ENCODE measurements at regions not wholly inside any gene's neighbourhood (a gene's known extent, or its start where the extent isn't known, plus 50 kb on each side); places are given as distances from the start of the nearest gene placed in this dataset.

DNA sequence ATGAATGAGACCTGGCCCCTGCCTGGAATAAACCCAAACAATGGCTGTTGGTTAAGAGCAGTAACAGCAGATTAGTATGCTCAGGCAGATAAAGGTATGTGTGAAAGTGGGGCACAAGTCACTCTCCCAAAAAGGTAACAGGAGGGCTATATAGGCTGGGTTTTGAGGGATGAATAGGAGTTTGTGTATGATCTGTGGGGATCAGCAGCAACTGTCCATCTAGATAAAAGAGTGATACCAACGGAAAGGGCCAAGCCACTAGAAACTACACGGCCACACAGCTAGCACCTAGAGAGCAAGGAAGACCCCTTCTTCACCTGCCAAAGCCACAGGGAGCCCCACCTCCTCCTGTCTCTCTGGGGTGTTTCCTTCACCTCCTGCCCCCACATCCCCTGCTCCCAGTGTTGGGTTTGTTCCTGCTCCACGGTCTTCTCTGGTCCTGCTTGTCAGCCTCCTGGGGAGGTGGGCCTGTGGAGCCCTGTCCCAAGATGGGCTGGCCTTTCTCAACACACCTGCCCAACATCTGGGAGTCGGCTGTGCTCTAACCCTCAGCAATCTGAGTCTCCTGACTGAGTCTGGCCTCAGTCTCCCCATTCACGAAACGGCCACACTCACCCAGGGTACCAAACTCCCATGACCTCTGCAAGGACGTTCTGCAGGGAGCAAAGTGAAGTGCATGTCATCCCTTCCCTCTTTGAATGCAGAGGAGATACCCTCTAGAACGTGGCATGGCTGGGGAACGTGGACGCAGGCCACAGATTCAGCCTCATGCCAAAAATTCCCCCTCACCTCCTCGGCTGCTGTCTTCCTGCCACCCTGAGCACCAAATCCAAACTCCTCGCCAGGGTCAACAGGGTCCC is 108.2 kb downstream of the NCOR2 start:
- no peak for DNase-seq (ENCODE audit: low read depth)

DNA sequence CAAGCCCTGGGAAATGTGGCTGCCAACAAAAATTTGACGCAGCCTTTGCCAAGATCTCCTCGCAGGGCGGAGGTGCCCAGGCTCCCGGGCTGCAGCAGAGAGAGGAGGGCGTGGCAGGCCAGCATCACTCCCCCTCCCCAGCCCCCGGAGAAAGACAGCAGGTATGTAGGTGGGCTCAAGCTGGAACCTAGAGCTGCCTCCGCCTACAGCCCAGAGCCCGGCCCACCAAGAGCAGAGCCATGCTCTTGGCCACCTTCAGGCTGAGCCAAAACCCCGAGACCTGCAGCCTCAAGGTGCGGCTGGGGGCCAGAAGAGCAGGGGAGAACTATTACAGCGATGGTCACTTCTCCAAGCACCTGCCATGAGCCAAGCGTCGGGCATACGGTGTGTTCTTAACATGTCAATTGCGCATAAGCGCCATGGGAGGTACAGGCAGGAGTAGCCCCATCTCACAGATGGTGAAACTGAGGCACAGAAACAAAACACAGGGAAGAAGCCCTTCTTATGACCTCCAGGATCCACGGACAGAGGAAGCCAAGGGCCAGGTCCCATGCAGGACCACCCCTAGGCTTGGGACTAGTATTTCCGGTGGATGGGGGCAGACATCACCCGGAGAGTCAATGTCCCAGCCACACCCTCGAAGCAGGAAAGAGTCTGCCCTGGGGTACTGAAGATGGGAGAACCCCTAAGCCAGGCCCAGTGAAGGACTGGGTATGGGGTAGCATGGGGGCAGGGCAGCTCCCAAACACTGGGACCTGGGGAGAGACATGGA is 109.0 kb downstream of the NCOR2 start:
- DNase-seq (ENCODE audit: low read depth): no peak

DNA sequence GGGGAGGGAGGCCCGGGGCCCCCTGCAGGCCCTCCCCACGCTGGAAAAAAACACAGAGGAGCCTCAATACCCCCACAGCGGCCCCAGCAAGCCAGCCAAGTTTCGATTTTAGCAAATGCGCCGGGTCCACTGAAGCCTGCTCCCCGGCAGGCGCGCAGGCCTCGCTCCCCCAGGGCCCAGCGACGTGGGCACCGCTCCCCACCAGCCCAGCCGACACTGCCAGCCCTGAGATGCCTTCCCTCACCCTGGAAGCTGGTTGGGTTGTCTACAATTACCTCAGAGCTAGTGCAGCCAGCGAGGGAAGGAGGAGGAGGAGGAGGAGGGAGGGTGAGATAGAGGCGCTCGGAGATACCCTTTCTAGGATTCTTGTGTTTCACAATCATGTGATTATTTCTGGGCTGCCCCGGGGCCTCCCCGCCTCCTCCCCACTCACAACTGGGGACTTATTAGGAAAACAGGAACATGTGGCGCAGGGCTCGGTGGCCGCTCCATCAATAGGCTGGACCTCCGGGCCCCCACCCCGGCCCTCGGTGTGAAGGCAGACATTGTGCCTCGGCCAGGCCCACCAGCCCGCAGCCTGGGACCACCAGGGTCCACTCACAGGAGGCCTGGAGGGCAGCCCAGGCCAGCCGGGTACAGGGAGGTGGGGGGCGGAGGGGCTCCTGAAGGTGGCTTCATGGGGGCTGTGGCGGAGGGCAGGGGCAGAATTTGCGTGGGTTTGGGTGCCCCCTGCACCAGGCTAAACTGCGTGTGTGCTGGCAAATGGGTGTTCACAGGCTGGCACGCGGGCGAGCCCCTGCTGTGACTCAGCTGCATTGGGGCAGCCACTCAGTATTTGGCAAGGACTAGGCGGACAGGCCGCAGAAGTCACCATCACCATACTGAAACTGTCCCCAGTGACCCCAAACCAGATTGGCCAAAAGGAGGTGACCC is 109.9 kb downstream of the NCOR2 start:
- peak; percentile 91 for DNase-seq (ENCODE audit: low read depth)

DNA sequence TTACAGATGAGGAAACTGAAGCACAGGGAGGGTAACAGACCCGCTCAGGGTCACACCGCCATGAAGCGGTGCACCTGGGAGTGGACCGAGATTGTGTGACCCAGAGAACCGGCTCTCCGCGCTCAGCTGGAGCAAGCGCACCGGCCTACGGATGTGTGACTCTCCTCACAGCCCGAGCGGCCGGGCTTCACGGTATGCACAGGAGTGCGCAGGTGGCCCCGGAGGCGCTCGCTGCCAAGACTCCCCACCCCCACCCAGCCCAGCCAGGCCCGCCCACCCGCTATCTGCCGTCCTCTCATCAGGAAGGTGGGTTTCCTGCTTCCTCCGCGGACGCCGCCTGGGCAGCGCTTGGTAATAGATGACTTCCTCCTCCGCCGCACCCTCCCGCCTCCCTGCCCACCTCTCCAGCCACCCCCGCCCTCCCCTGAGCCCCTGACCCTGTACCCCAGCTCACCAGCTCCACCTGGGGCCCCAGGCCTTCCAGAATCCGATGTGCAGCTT is 110.7 kb downstream of the NCOR2 start:
- DNase-seq (ENCODE audit: low read depth): no peak

DNA sequence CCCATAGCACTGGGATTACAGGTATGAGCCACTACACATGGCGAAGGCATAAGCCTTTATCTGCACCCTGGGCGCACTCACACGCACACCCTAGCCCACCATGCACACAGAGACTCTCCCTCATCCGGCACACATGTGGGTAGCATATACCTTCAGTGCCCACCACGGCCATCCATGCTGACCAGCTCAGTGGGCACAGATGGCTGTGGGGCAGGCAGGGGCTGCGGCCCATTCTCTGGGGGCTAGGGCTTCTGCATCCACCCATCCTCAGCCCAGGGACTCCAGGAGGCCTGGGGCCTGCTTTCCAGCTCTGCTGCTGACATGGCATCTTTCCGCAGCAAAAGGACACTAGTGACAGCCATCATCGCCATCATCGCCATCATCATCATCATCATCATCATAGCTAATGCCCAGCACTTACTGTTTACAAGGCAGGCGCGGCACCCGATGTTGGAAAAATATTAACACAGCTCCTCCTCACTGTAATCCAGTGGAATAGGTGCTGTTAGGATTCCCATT is 111.2 kb downstream of the NCOR2 start:
- DNase-seq (ENCODE audit: low read depth): no peak

DNA sequence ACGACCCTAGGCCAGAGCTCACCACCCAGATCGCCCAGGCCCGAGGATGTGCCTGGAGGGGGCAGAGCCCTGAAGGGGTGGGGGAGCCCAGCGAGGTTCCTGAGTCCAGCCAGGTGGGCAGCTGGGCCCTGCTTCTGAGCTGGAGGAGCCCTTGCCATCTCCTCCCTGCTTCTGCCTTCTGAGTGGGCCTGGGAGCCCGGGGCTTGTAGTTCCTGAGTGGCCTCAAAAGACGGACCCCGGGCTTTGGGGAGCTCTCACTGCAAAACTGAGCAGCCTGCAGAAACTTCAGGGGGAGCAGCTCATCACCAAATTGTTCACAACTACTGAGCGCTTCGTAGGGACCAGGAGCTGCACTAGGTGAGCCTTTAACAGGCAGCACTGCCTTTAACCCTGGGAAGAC is 112.1 kb downstream of the NCOR2 start:
- DNase-seq (ENCODE audit: low read depth): no peak

DNA sequence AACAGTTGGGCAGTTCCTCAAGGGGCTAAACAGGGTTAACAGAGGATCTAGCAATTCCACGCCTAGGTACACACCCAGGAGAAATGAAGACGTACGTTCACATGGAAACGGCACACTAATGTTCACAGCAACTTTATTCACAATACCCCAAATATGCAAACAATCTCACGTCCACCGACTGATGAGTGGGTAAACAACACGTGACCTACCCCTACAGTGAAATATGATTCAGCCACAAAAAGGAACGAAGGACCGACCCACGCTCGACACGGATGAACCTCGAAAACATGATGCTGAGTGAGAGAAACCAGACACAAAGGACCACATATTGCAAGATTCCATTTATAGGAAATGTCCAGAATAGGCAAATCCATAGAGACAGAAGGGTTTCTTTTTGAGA is 112.7 kb downstream of the NCOR2 start:
- DNase-seq (ENCODE audit: low read depth): peak; percentile 72

DNA sequence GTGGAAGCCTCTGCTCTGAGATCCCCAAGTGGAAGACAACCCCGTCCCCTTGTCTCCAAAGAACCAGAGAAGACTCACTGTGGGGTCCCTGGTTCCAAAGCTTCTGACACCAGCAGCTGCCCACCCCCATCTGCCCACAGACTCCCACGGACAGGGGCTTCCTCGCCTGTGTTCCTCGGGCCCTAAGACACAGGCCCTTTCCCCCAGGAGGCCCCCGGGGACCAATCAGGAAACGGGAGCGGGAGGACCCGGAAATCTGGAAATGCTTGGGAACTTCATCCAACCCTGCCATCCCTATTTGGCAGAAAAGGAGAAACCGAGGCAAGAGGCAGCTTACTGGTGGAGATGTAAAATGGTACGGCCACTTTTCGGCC is 113.1 kb downstream of the NCOR2 start:
- DNase-seq (ENCODE audit: low read depth): no peak

DNA sequence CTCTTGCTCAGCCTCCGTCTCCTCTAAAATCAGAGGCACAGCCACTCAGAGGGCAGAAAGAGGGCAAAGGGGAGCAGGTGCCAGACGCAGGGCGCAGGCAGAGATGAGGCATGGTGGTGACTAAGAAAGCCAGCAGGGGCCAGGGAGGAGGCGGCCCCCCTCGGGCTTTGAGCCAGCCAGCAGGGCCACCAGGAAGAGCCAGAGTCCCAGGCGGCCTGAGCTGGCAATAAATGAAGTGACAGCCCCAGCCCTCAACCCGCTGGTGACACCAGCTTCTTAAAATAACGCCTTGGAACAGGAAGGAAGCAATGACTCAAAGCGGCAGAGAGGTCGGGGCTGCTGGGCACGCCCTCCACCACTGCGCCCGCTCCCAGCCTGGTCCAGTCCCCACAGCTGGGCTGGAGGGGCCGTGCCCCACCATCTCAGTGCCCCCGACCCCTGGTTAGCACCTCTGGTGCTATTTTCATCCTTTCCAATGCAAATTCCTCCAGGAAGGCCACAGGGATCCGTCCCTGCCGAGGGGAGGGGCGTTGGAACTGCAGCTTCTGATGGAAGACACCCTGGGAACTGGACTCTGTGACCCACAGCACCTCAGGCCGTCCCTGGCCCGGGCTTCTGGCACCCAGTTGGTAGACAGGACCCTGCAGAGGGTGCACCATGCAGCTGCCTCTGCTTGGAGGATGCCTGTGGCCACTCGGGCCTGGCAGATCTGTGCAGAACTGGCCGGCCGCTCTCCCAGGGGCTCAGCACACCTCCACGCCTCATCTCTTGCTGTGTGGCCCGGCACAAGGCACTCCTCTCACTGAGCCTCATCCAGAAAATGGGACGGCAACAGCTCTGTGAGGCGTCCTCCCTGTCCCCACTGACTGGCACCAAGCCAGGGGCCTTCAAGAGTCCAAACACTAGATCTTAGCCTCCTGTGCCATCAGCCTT is 113.7 kb downstream of the NCOR2 start:
- DNase-seq (ENCODE audit: low read depth): peak; percentile 92

DNA sequence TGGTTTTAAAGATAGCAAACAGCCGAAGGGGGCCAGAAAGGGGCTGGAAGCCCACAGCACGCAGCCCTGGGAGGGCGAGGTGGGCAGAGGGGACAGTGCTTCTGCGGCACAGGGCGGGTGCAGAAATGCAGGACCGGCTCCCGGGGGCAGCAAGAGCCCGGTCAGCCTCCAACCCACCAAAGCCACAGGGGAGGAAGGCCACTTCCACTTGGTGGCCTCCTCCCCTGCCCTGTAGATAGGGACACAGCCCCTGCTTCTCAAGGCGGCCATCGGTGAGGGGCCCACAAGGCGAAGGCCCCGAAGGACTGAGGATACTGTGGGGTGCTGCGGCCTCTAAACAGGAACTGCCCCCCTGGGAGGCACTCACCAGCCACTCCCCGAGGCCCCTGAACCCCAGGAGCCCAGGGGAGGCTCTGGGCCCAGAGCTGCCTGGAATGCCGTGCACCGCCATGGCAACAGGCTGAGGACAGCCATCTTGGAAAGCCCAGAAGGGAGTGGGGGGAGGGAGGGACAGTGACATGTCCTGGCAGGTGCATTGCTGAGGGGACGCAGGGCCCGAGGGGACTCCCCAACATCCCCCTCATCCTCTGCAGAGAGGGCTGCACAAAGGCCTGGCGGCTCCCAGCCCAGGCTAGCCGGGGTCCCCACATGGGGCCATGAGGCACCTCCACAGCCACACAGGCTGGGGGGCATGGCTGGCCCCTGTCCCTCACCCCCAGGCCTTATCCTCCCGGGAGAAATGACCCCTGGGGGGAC is 114.7 kb downstream of the NCOR2 start:
- no peak for DNase-seq (ENCODE audit: low read depth)

DNA sequence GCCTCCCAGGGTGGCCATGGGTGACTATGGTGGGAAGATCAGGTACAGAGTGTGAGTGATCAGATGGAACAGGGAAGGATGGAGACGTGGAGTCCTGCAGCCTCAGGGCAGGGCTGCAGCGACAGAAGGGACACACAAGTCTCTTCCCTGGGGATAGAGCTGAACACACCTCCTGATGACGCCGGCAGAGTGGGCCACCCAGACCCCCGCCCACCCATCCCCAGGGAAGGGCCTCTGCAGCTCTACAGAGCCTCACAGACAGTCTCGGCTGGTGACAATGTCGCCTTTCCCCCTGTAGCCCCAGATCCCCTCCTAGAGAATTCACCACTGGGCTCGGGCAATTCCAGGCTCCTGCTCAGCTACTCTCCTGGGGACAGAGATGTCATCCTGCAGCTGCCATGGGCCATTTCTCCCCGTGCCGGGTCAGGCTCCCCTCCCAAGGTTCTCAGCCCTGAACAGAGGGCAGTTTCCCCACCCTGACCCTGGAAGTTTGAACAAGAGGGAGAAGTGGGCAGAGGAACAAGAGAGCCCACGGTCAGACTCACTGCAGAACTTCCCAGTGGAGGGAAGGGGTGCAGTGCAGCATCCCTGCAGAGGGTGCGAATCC is 115.7 kb downstream of the NCOR2 start:
- no peak for DNase-seq (ENCODE audit: low read depth)

DNA sequence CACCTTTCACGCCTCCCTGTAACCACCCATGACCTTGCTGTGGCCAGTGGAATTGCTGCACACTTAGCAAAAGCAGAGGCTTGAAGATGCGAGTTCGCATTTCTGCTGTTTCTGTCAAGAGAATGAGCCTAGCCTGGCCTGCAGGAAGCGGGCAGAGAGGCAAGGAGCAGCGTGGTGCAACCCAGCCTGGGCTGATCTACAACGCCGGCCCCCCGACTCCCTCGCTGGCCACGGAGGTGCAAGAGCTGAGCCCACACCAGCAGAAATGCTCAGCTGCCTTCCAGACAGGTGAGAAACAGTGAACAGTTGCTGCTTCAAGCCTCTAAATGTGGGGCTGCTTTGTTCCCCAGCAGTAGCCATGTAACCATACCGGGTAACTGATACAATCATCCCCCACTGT is 116.4 kb downstream of the NCOR2 start:
- DNase-seq (ENCODE audit: low read depth): no peak

DNA sequence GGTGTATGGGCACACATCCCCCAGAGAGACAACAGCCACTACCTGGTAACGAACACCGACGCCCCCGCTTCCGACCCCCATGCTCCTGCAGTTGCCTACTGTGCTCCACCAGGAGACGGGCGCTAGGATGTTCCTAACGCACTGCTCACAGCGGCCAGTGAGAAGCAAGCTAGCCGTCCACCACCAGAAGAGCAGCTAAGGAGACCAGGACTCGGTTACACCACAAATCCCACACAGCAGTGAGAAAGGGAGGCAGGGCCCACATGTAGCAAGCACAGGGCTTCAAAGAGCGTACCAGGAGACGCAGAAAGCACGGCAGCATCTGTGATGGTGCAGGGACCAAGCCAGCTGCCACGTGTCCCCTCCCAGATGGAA is 117.0 kb downstream of the NCOR2 start:
- DNase-seq (ENCODE audit: low read depth): no peak

DNA sequence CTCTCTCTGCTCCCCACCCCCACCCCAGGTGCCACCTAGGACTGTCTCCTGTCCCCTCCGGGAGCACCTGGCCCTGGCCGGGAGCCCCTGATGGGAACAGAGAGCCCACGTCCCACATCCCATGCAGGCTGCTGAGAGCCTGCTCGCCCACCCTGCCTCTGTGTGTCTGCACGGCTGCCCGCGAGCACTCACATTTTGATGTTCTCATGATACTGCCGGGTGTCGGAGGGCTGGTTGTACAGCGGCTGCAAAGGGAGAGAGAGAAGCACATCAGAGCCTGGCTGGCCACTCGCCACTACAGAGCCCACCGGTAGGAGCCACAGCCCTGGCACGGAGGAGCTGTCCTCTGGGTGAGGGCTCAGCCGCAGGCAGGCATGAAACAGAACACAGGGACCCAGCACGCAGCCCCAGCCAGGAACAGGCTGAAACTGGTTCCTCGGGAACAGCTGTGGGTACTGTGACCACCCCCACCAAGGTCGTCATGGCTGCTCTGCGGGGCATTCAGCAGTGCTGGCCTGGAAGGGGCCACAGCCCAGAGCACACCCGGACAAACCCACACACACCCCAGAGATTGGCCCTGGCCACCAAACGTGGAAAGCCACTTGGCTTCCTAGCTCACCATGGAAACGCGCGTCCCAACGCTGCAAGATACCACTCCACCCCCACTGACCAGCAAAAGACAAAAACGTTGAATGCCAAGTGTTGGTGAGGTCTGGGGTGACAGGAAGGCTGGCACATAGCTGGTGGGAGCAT is 117.6 kb downstream of the NCOR2 start:
- DNase-seq (ENCODE audit: low read depth): no peak

DNA sequence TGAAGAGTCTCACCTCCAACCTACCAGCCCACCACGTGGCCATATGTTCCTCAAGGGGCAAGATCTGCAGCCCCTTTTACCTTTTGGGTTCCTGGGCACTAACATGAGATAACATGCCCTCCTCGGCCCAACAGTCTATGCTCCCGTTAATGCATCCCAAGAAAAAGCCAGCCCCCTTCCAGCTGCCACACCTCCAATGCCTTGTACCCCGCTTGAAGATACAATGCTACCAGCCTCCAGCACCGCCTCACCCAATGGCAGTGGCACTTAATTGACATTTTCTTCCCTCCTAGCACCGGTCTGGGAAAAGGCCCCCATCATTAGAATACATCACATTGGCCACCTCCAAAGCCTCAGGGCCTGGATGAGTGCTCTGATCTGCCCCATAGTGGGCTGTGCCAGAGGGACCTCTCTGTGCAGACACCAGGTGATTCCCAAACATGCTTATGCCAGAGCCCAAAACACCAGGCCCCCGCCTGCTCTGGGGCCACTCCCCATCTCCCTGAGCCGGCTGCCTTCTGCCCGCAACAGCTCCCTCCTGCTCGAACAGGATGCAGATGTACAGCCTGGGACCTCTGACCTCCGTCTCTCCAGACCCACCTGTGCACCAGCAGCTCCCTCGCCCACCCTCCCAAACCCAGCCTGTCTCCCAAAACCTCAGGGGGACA is 118.3 kb downstream of the NCOR2 start:
- DNase-seq (ENCODE audit: low read depth): no peak

DNA sequence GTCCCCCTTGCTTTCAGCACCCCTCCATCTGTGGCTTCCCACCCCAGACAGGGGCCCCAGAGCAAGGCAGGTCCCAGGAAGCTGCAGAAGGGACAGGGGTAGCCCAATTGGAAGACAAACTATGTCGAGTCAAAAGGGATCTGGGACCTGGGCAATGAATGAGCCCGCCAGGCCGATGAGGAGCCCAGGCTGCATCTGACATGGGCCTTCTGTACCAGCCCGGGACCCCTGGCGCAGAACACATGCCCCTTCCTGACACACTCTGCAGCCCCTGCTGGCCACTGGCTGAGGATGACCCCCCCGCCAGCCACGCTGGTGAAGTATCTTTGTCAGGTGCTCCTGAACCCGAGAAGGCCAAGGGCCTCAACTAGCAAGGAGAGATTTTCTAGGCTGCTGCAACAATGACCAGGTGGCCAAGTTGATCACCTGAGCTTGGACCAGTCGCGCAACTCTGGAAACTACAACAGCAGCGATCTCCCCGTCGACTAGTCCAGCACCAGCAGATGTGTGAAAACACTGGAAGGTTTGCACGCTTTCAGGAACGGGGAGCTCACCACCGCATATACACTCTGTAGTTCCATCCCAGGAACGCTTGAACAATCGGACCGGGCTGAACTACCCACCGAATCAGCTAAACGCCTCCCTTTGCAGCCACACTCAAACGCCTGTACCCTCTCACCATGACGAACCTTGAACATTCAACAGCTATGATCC is 119.0 kb downstream of the NCOR2 start:
- DNase-seq (ENCODE audit: low read depth): no peak

DNA sequence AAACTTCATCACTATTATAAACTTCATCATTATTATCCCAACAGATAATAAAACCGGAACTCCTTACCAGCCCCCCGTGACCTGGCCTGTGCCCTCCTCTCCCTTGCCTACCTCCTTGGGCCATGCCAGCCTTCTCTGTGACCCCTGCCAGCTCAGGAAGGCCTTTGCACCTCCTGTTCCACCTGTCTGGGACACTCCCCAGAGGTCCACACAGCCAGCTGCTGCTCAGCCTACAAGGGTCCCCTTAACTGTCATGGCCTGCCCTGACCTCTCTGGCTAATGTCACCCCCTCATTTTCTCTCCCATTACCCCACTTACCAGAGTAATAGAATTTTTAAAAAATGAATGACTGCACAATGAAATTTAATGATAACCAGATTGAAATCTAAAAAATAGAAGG is 121.0 kb downstream of the NCOR2 start:
- no peak for DNase-seq (ENCODE audit: low read depth)

DNA sequence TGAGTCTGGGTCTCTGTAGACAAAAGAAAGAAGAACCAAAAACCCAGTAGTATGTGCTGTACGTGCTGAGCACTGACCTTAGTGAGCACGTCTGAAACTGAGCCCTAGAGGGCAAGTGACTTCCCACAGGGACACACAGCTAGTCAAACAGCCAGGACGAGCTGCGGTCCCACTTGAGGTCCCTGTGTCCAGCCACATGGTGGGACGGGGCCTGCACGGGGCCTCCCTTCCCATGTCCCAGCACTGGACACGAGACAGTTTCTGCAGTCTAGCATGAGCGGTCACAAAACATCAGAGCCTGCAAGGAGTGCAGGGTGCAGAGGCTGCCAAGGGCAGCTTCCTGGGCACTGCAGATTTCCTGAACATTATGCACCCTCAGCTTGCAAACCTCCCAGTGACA is 121.6 kb downstream of the NCOR2 start:
- DNase-seq (ENCODE audit: low read depth): no peak
